ENCODE measurements at regions not wholly inside any gene's neighbourhood (a gene's known extent, or its start where the extent isn't known, plus 50 kb on each side); places are given as distances from the start of the nearest gene placed in this dataset.

GRCh38 chr21:27535188-27535587 is 568.3 kb upstream of the ADAMTS5 start:
- H3K27ac ChIP-seq (ENCODE audit: low read length), result no peak overlapping the region
- ATAC-seq (no peak), DNase-seq (ENCODE audit: low read depth, low spot score) (no peak)
- no TSS peak for BruUV-seq (replicated peaks)
- no peaks in the 10 kb centered on the region for H3K36me3 ChIP-seq (ENCODE audit: control insufficient read depth, insufficient read depth, low read length)
- ChIA-PET POLR2A (no interaction called here), CTCF (no interaction called here)
- H3K27me3 ChIP-seq (ENCODE audit: control insufficient read depth, insufficient read depth, low read length), result no peaks in the 10 kb centered on the region
- TF ChIP-seq CTCF (IDR thresholded peaks at IDR 0.05) (no peak), SIN3A (IDR thresholded peaks at IDR 0.05; ENCODE audit: borderline replicate concordance, insufficient read depth, low read depth, low read length) (no peak), TCF7L2 (IDR thresholded peaks at IDR 0.05; ENCODE audit: low read depth, low read length) (no peak), REST (IDR thresholded peaks at IDR 0.05; ENCODE audit: insufficient read depth in 1 of 2, low read depth in 2 of 2, low read length in 1 of 2) (no peak), POLR2AphosphoS5 (IDR thresholded peaks at IDR 0.05; ENCODE audit: low read depth, low read length) (no peak)
- intact Hi-C loops (cut with micrococcal nuclease; ENCODE audit: unreplicated experiment) (no loop called here), in situ Hi-C loops (cut with HindIII; ENCODE audit: low pct_unique_long_range_greater_than_20kb, low sequenced_read_pairs) (no loop called here)
- H3K4me1 ChIP-seq (ENCODE audit: control insufficient read depth, insufficient read depth, low read length), result no peaks in the 10 kb centered on the region
- no peaks in the 10 kb centered on the region for H3K9me3 ChIP-seq (ENCODE audit: control insufficient read depth, insufficient read depth, low read depth, low read length)
- H3K4me3 ChIP-seq (ENCODE audit: low read depth in 2 of 2, low read length in 2 of 2), result no peak overlapping the region

- CTCF ChIA-PET, result no interaction called here
- intact Hi-C loops (cut with micrococcal nuclease; ENCODE audit: unreplicated experiment), result no loop called here
- POLR2A ChIA-PET, result no interaction called here
- H3K36me3 ChIP-seq (ENCODE audit: control insufficient read depth, insufficient read depth, low read length), result no peaks in the 10 kb centered on the region
- TF ChIP-seq POLR2AphosphoS5 (IDR thresholded peaks at IDR 0.05; ENCODE audit: low read depth, low read length) (no peak), CTCF (IDR thresholded peaks at IDR 0.05) (no peak), REST (IDR thresholded peaks at IDR 0.05; ENCODE audit: insufficient read depth in 1 of 2, low read depth in 2 of 2, low read length in 1 of 2) (no peak), TCF7L2 (IDR thresholded peaks at IDR 0.05; ENCODE audit: low read depth, low read length) (no peak), SIN3A (IDR thresholded peaks at IDR 0.05; ENCODE audit: borderline replicate concordance, insufficient read depth, low read depth, low read length) (no peak)
- no peaks in the 10 kb centered on the region for H3K4me1 ChIP-seq (ENCODE audit: control insufficient read depth, insufficient read depth, low read length)
- no peaks in the 10 kb centered on the region for H3K27me3 ChIP-seq (ENCODE audit: control insufficient read depth, insufficient read depth, low read length)
- H3K4me3 ChIP-seq (ENCODE audit: low read depth in 2 of 2, low read length in 2 of 2), result no peak overlapping the region
- no peak overlapping the region for H3K27ac ChIP-seq (ENCODE audit: low read length)
- no peaks in the 10 kb centered on the region for H3K9me3 ChIP-seq (ENCODE audit: control insufficient read depth, insufficient read depth, low read depth, low read length)
- no peak for ATAC-seq
- BruUV-seq (replicated peaks), result no TSS peak
- in situ Hi-C loops (cut with HindIII; ENCODE audit: low pct_unique_long_range_greater_than_20kb, low sequenced_read_pairs), result no loop called here
- no peak for DNase-seq (ENCODE audit: low read depth, low spot score)
Measured at GRCh38 chr21:27534206-27534605, 567.3 kb upstream of the ADAMTS5 start.
